Mononuclear cell (primary cell): ENCODE measurements at regions not wholly inside any gene's neighbourhood (a gene's known extent, or its start where the extent isn't known, plus 50 kb on each side); places are given as distances from the start of the nearest gene placed in this dataset.

Experiments
- H3K27me3 ChIP-seq: 2 replicates; pipeline ENCODE4 v1.6.0; 2011; ENCODE audit warnings: low read length, control low read depth; ENCODE audit not compliant: insufficient read depth
- H3K4me1 ChIP-seq: 2 replicates; pipeline ENCODE4 v1.5.1; 2011; ENCODE audit warnings: mild to moderate bottlenecking, low read length, control low read depth; ENCODE audit not compliant: insufficient read depth
- H3K4me3 ChIP-seq: 2 replicates; pipeline ENCODE4 v1.5.1; 2011; ENCODE audit warnings: mild to moderate bottlenecking, low read length, moderate library complexity
- H3K9me3 ChIP-seq: 2 replicates; pipeline ENCODE4 v1.5.1; 2011; ENCODE audit warnings: low read depth, mild to moderate bottlenecking, control low read depth, low read length

DNA sequence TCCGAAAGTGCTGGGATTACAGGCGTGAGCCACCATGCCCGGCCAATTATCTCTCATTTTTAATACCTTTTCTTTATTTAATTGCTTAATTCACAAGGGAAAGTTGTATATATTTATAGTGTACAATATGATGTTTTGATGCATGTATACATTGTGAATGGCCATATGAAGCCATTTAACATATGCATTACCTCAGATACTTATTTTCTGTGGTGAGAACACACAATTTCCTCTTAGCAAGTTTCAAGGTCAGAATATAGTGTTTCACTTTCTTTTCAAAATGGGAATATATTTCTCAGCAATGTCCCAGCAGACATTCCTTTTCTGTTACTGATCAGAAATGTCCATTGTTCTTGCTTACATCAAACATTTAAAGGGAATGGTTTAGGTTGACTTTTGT is 1596.3 kb downstream of the MAT2B start:
- Histone ChIP-seq H3K27me3 (no peaks in the 10 kb centered on the region), H3K4me1 (no peaks in the 10 kb centered on the region), H3K4me3 (no peak overlapping the region), H3K9me3 (peaks cover 6% of the 10 kb centered on the region)

DNA sequence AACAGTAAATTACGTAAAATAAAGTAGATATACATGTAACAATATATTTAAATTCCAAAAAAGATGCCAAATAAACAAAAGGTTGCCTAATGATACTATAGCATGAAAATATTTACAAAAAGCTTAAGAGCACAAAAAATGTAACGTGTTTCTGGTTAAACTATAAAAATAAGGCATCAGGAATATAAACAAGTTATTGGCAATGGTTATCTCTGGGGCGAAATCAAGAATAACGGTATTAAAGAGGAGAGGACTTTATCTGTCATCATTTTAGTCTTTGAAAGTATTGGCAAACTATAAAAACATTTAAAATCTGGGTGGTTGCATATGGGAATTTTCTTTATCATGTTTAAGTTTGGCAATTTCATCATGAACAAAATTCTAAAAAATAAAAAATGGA is 1599.2 kb downstream of the MAT2B start:
- Histone ChIP-seq H3K9me3 (peaks cover 6% of the 10 kb centered on the region), H3K27me3 (no peaks in the 10 kb centered on the region), H3K4me1 (no peaks in the 10 kb centered on the region), H3K4me3 (no peak overlapping the region)

DNA sequence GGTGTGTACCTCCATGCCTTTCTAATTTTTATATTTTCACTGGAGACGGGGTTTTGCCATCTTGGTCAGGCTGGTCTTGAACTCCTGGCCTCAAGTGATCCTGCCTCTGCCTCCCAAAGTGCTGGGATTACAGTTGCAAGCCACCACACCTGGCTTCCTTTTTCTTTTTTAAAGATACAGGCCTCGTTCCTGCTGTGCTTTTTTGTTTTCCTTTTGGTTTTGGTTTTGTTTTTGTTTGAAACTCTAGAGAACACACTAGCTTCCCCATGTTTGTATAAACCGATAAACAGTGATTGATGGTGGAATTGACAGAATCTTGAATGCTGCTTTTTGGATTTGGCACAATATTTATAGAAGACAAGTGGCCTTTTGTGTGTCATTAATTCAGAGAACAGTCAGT is 1603.4 kb downstream of the MAT2B start:
- H3K9me3 ChIP-seq, result no peaks in the 10 kb centered on the region
- H3K4me1 ChIP-seq, result no peaks in the 10 kb centered on the region
- no peaks in the 10 kb centered on the region for H3K27me3 ChIP-seq
- H3K4me3 ChIP-seq, result no peak overlapping the region

- H3K27me3 ChIP-seq, result no peaks in the 10 kb centered on the region
- no peaks in the 10 kb centered on the region for H3K4me1 ChIP-seq
- no peaks in the 10 kb centered on the region for H3K9me3 ChIP-seq
- no peak overlapping the region for H3K4me3 ChIP-seq
Measured at GRCh38 chr5:165119175-165119574, 1613.8 kb downstream of the MAT2B start.

DNA sequence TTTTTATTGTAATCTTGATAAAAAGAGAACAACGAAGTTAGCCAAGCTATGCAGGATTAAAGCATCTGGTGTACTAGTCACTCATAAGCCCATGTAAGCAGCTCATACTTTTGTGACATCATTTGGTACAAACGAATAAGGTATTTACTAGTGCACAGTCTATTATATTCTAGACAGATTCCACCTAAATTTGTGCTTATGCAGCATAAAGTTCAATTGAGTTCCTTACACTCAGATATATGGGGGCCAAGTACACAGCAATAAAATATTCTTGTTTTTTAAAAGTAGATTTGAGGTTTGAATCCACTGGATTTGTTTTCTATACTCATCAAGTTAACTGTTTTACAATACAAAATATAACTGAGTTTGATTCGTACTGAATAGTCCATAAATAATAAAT is 1621.2 kb downstream of the MAT2B start:
- H3K4me1 ChIP-seq, result peaks cover 8% of the 10 kb centered on the region
- no peak overlapping the region for H3K4me3 ChIP-seq
- no peaks in the 10 kb centered on the region for H3K9me3 ChIP-seq
- H3K27me3 ChIP-seq, result no peaks in the 10 kb centered on the region

GRCh38 chr5:165127941-165128340 is 1622.5 kb downstream of the MAT2B start:
- H3K4me3 ChIP-seq, result no peak overlapping the region
- H3K4me1 ChIP-seq, result peaks cover 8% of the 10 kb centered on the region
- no peaks in the 10 kb centered on the region for H3K9me3 ChIP-seq

DNA sequence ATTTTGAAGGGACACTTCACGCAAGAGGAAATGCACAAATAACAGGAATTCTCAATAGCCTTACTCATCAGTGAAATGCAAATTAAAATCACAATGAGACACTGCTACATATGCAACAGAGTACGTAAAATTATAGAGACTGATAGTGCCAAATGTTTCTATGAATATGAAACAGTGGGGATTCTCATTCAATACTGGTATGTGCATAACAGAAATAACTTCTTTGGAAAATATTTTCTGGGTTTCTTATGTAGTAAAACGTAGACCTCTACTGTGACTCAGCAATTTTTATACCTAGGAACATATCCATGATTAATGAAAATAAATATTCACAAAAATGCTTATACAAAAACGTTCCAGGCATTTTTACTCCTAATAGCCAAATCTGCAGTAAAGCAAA is 1625.2 kb downstream of the MAT2B start:
- no peak overlapping the region for H3K4me3 ChIP-seq
- H3K27me3 ChIP-seq, result no peaks in the 10 kb centered on the region
- peaks cover 8% of the 10 kb centered on the region for H3K4me1 ChIP-seq
- no peaks in the 10 kb centered on the region for H3K9me3 ChIP-seq

More at GRCh38 chr5:165127941-165128340, 1622.5 kb downstream of the MAT2B start:
- no peaks in the 10 kb centered on the region for H3K27me3 ChIP-seq

- no peaks in the 10 kb centered on the region for H3K27me3 ChIP-seq
- no peaks in the 10 kb centered on the region for H3K4me1 ChIP-seq
- no peaks in the 10 kb centered on the region for H3K9me3 ChIP-seq
- H3K4me3 ChIP-seq, result no peak overlapping the region
Measured at GRCh38 chr5:165134155-165134554, 1628.7 kb downstream of the MAT2B start.

DNA sequence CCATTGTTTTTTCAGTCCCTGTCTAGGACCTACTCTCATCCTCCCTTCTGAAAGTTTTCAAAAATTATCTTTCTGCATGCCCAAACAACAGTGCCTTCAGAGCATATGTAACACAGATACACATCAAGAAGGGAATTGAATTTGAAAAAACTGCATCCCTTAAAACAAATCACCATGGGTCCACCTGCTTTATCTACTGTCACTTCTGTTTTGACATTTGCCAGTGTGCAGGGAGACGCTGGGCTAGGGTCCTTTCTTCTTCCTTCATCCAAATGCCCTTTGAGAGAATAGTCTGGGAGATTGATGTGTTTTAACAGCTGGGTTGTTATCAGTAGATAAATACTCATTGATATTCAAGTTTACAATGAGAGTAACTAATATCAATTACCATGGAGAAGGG is 1630.1 kb downstream of the MAT2B start:
- Histone ChIP-seq H3K27me3 (no peaks in the 10 kb centered on the region), H3K4me3 (no peak overlapping the region), H3K4me1 (no peaks in the 10 kb centered on the region), H3K9me3 (no peaks in the 10 kb centered on the region)

DNA sequence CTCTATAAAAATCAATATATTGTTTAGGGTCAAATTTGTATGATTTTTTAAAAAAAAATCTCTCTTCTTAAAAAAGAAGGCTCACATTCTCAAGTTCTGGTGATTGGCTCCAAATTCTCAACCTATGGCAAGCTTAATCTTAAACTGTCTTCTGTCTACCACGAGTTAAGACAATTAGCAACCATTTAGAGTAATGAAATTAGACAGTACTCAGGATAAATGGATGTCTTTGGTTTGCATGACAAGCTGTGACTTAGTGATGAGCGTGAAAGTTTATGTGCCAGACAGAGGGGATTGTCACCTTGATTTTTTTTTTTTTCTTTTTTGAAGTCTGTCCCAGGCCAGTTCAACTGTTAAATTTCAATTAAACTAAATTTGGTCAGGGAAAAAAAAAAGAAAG is 1632.3 kb downstream of the MAT2B start:
- H3K4me3 ChIP-seq, result no peak overlapping the region
- no peaks in the 10 kb centered on the region for H3K9me3 ChIP-seq
- H3K4me1 ChIP-seq, result no peaks in the 10 kb centered on the region
- H3K27me3 ChIP-seq, result no peaks in the 10 kb centered on the region

- H3K4me1 ChIP-seq, result no peaks in the 10 kb centered on the region
- H3K4me3 ChIP-seq, result no peak overlapping the region
- H3K27me3 ChIP-seq, result no peaks in the 10 kb centered on the region
- no peaks in the 10 kb centered on the region for H3K9me3 ChIP-seq
Measured at GRCh38 chr5:165138236-165138635, 1632.8 kb downstream of the MAT2B start.

GRCh38 chr5:165139262-165139661 is 1633.8 kb downstream of the MAT2B start:
- H3K27me3 ChIP-seq, result no peaks in the 10 kb centered on the region
- H3K9me3 ChIP-seq, result no peaks in the 10 kb centered on the region
- H3K4me1 ChIP-seq, result no peaks in the 10 kb centered on the region
- no peak overlapping the region for H3K4me3 ChIP-seq

GRCh38 chr5:165139721-165140120 is 1634.3 kb downstream of the MAT2B start:
- no peaks in the 10 kb centered on the region for H3K27me3 ChIP-seq
- H3K9me3 ChIP-seq, result no peaks in the 10 kb centered on the region
- no peak overlapping the region for H3K4me3 ChIP-seq
- no peaks in the 10 kb centered on the region for H3K4me1 ChIP-seq

GRCh38 chr5:165143741-165144140 is 1638.3 kb downstream of the MAT2B start:
- no peaks in the 10 kb centered on the region for H3K27me3 ChIP-seq
- H3K9me3 ChIP-seq, result no peaks in the 10 kb centered on the region
- no peak overlapping the region for H3K4me3 ChIP-seq
- H3K4me1 ChIP-seq, result no peaks in the 10 kb centered on the region

GRCh38 chr5:165149431-165149830 is 1644.0 kb downstream of the MAT2B start:
- Histone ChIP-seq H3K4me3 (no peak overlapping the region), H3K4me1 (no peaks in the 10 kb centered on the region), H3K27me3 (no peaks in the 10 kb centered on the region), H3K9me3 (no peaks in the 10 kb centered on the region)

DNA sequence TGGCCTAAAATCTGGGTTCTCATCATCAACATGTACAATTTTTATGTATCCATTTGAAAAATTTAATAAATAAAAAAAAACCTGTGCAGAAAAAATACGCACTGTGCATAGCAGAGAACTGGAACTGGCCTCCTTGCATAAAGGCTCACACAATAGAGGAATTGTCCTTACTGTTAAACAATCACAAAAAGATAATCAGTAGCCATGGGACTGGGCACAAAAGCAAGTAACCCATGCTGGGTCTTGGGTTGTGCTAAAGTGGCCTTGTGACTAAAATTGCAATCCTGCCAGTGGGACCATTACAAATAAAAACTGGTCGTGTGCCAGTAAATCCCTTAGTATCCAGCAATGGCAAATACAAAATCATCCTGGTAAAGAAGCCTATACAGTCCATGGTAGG is 1646.6 kb downstream of the MAT2B start:
- Histone ChIP-seq H3K9me3 (no peaks in the 10 kb centered on the region), H3K27me3 (no peaks in the 10 kb centered on the region), H3K4me3 (no peak overlapping the region), H3K4me1 (no peaks in the 10 kb centered on the region)

DNA sequence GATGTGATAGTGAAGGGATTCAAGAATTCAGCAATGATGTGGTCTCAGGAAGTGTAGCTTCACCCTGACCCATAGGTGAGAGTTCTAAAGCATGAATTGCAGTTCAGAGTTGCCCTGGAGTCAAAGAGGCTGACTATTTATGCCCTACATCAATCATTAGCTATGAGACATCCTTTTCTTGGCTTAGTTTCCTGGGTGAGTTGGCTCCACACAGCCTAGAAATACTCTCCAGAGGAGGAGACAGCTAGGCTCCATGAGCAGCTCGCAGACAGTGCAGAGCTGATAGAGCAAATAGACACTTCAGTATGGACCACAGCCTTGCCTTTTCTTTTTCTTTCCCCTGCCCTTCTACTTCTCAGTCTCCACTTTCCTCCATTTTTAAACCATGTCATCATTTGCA is 1651.8 kb downstream of the MAT2B start:
- H3K27me3 ChIP-seq, result no peaks in the 10 kb centered on the region

More for the DNA sequence above, 1651.8 kb downstream of the MAT2B start:
- no peaks in the 10 kb centered on the region for H3K9me3 ChIP-seq
- H3K4me3 ChIP-seq, result no peak overlapping the region
- H3K4me1 ChIP-seq, result no peaks in the 10 kb centered on the region
